ENCODE measurements at regions not wholly inside any gene's neighbourhood (a gene's known extent, or its start where the extent isn't known, plus 50 kb on each side); places are given as distances from the start of the nearest gene placed in this dataset.

- Histone ChIP-seq H3K27me3 (replicated peaks; ENCODE audit: control insufficient read depth, insufficient read depth, low read length) (no peaks in the 10 kb centered on the region), H3K36me3 (ENCODE audit: control insufficient read depth, insufficient read depth, low read length) (no peaks in the 10 kb centered on the region), H3K4me3 (replicated peaks; ENCODE audit: low read depth, low read length) (no peak overlapping the region)
- no peak for TF ChIP-seq CTCF (IDR thresholded peaks at IDR 0.05; ENCODE audit: insufficient read depth, low read length, poor library complexity, severe bottlenecking)
- DNase-seq (ENCODE audit: extremely low read depth, insufficient read length), result no peak
These were observed 332.5 kb upstream of the DDI1 start for GRCh38 chr11:103703954-103704353.

DNA sequence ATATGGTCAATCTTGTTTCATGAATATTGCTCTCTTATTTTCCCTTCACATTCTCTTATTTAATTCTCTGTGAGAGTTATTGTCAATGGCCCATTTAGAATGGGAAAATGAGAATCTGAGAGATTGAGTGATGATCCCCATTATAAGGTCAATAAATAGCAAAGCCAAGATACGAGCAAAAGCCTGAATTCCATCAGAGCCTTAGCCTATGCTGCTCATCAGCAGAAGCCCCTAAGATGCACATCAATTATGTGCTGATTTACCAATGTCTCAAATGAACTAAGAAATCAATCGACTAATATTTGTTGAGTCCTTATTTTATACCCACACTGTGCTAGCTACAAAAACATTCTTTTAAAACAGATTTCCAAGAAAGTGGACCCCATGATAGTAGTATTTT is 330.8 kb upstream of the DDI1 start:
- Histone ChIP-seq H3K27me3 (replicated peaks; ENCODE audit: control insufficient read depth, insufficient read depth, low read length) (no peaks in the 10 kb centered on the region), H3K36me3 (ENCODE audit: control insufficient read depth, insufficient read depth, low read length) (no peaks in the 10 kb centered on the region), H3K4me3 (replicated peaks; ENCODE audit: low read depth, low read length) (no peak overlapping the region)
- no peak for TF ChIP-seq CTCF (IDR thresholded peaks at IDR 0.05; ENCODE audit: insufficient read depth, low read length, poor library complexity, severe bottlenecking)
- DNase-seq (ENCODE audit: extremely low read depth, insufficient read length), result no peak

DNA sequence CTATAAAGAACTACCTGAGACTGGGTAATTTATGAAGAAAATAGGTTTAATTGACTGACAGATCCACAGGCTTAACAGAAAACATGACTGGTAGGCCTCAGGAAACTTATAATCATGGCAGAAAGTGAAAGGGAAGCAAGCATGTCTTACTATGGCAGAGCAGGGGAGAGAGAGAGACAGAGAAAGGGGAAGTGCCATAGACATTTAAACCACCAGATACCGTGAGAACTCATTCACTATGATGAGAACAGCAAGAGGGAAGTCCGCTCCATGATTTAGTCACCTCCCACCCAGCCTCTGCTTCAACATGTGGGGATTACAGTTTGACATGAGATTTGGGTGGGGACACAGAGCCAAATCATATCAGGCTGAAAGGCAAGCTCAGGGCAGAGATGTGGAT is 327.1 kb upstream of the DDI1 start:
- Histone ChIP-seq H3K36me3 (ENCODE audit: control insufficient read depth, insufficient read depth, low read length) (no peaks in the 10 kb centered on the region), H3K27me3 (replicated peaks; ENCODE audit: control insufficient read depth, insufficient read depth, low read length) (no peaks in the 10 kb centered on the region), H3K4me3 (replicated peaks; ENCODE audit: low read depth, low read length) (no peak overlapping the region)
- DNase-seq (ENCODE audit: extremely low read depth, insufficient read length), result peak; percentile 8
- no peak for TF ChIP-seq CTCF (IDR thresholded peaks at IDR 0.05; ENCODE audit: insufficient read depth, low read length, poor library complexity, severe bottlenecking)

DNA sequence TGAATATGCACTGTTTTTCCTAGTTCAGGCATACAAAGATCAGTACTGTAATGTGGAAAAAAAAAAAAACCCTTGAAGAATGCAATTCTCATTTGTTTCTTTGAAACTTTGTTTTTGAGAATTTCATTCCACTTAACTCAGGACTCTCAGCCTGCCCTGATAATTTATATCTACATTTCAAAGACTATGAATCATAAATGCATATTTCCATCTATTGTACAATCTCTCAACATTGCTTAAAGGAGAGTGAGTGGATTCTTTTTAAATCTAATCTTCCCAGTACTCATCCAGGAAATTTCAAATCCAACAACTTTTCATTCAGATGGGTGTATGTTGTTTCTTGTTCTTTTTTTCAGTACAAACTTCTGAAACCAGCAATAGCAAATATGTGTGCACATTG is 322.2 kb upstream of the DDI1 start:
- Histone ChIP-seq H3K27me3 (replicated peaks; ENCODE audit: control insufficient read depth, insufficient read depth, low read length) (no peaks in the 10 kb centered on the region), H3K36me3 (ENCODE audit: control insufficient read depth, insufficient read depth, low read length) (no peaks in the 10 kb centered on the region), H3K4me3 (replicated peaks; ENCODE audit: low read depth, low read length) (no peak overlapping the region)
- DNase-seq (ENCODE audit: extremely low read depth, insufficient read length), result no peak
- TF ChIP-seq CTCF (IDR thresholded peaks at IDR 0.05; ENCODE audit: insufficient read depth, low read length, poor library complexity, severe bottlenecking), result no peak

- TF ChIP-seq CTCF (IDR thresholded peaks at IDR 0.05; ENCODE audit: insufficient read depth, low read length, poor library complexity, severe bottlenecking), result no peak
- no peaks in the 10 kb centered on the region for H3K27me3 ChIP-seq (replicated peaks; ENCODE audit: control insufficient read depth, insufficient read depth, low read length)
- no peak for DNase-seq (ENCODE audit: extremely low read depth, insufficient read length)
- no peak overlapping the region for H3K4me3 ChIP-seq (replicated peaks; ENCODE audit: low read depth, low read length)
- no peaks in the 10 kb centered on the region for H3K36me3 ChIP-seq (ENCODE audit: control insufficient read depth, insufficient read depth, low read length)
These were observed 320.1 kb upstream of the DDI1 start for GRCh38 chr11:103716363-103716762.

DNA sequence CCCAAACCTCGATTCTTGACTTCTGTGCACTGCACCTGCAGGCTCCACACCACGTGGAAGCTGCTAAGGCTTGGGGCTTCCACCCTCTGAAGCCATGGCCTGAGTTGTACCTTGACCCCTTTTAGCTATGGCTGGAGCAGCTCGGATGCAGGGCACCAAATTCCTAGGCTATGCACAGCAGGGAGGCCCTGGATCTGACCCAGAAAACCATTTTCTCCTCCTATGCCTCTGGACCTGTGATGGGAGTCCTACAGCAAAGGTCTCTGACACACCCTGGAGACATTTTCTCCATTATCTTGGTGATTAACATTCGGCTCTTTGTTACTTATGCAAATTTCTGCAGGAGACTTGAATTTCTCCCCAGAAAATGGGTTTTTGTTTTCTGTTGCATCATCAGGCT is 309.2 kb upstream of the DDI1 start:
- Histone ChIP-seq H3K27me3 (replicated peaks; ENCODE audit: control insufficient read depth, insufficient read depth, low read length) (no peaks in the 10 kb centered on the region), H3K36me3 (ENCODE audit: control insufficient read depth, insufficient read depth, low read length) (no peaks in the 10 kb centered on the region), H3K4me3 (replicated peaks; ENCODE audit: low read depth, low read length) (no peak overlapping the region)
- no peak for TF ChIP-seq CTCF (IDR thresholded peaks at IDR 0.05; ENCODE audit: insufficient read depth, low read length, poor library complexity, severe bottlenecking)
- no peak for DNase-seq (ENCODE audit: extremely low read depth, insufficient read length)
